H9 (cell line): ENCODE measurements at regions not wholly inside any gene's neighbourhood (a gene's known extent, or its start where the extent isn't known, plus 50 kb on each side); places are given as distances from the start of the nearest gene placed in this dataset.

Source experiments
- DNase-seq: peaks from one replicate; pipeline ENCODE4 v3.0.0-alpha.2; 2017
- H2AFZ ChIP-seq: one replicate; pipeline ENCODE4 v1.6.1; 2013; ENCODE audit warnings: mild to moderate bottlenecking, low read length, control low read depth, moderate library complexity
- H2AK5ac ChIP-seq: 2 replicates; pipeline ENCODE4 v1.6.1; 2013; ENCODE audit warnings: low read length, control low read depth, mixed read lengths; ENCODE audit not compliant: insufficient read length
- H2BK120ac ChIP-seq: one replicate; pipeline ENCODE4 v1.6.1; 2013; ENCODE audit warnings: low read depth, mild to moderate bottlenecking, low read length, control low read depth, inconsistent platforms; ENCODE audit not compliant: poor library complexity, severe bottlenecking
- H2BK12ac ChIP-seq: 2 replicates; pipeline ENCODE4 v1.6.1; 2013; ENCODE audit warnings: low read length, control low read depth, mixed read lengths, low read depth; ENCODE audit not compliant: insufficient read length
- H2BK15ac ChIP-seq: 2 replicates; pipeline ENCODE4 v1.6.1; 2013; ENCODE audit warnings: low read depth, low read length, control low read depth
- H2BK20ac ChIP-seq: one replicate; pipeline ENCODE4 v1.6.1; 2013; ENCODE audit warnings: low read depth, mild to moderate bottlenecking, low read length, control low read depth, inconsistent platforms; ENCODE audit not compliant: poor library complexity, severe bottlenecking
- H2BK5ac ChIP-seq: 2 replicates; pipeline ENCODE4 v1.6.1; 2013; ENCODE audit warnings: low read length, control low read depth, mixed read lengths; ENCODE audit not compliant: insufficient read length
- H3K14ac ChIP-seq: 2 replicates; pipeline ENCODE4 v1.6.1; 2013; ENCODE audit warnings: low read length, control low read depth; ENCODE audit not compliant: insufficient read depth
- H3K18ac ChIP-seq: 2 replicates; pipeline ENCODE4 v1.6.1; 2013; ENCODE audit warnings: low read depth, mild to moderate bottlenecking, mixed read lengths, low read length, control low read depth; ENCODE audit not compliant: insufficient read length
- H3K23ac ChIP-seq: 2 replicates; pipeline ENCODE4 v1.6.1; 2013; ENCODE audit warnings: low read length, control low read depth, mixed read lengths, low read depth; ENCODE audit not compliant: insufficient read length
- H3K23me2 ChIP-seq: 2 replicates; pipeline ENCODE4 v1.6.1; 2013; ENCODE audit warnings: low read depth, mild to moderate bottlenecking, mixed read lengths, low read length, control low read depth; ENCODE audit not compliant: insufficient read length, poor library complexity, severe bottlenecking
- H3K27ac ChIP-seq: 2 replicates; pipeline ENCODE4 v1.5.1; 2013; ENCODE audit warnings: low read length, control low read depth, mixed read lengths, low read depth; ENCODE audit not compliant: insufficient read length
- H3K27me3 ChIP-seq: 2 replicates; pipeline ENCODE4 v1.6.1; 2013; ENCODE audit warnings: low read length, control low read depth, inconsistent platforms; ENCODE audit not compliant: insufficient read depth
- H3K4ac ChIP-seq: 2 replicates; pipeline ENCODE4 v1.6.1; 2013; ENCODE audit warnings: low read depth, mild to moderate bottlenecking, control low read depth, inconsistent platforms, low read length, moderate library complexity
- H3K4me1 ChIP-seq: 2 replicates; pipeline ENCODE4 v1.6.1; 2013; ENCODE audit warnings: low read length, control low read depth, inconsistent platforms; ENCODE audit not compliant: insufficient read depth
- H3K4me2 ChIP-seq: 2 replicates; pipeline ENCODE4 v1.6.1; 2013; ENCODE audit warnings: low read length, control low read depth, mixed read lengths; ENCODE audit not compliant: insufficient read length, insufficient read depth
- H3K56ac ChIP-seq: 2 replicates; pipeline ENCODE4 v1.6.1; 2013; ENCODE audit warnings: low read depth, mild to moderate bottlenecking, mixed read lengths, low read length, control low read depth; ENCODE audit not compliant: insufficient read length
- H3K79me1 ChIP-seq: 2 replicates; pipeline ENCODE4 v1.6.1; 2013; ENCODE audit warnings: low read depth, mild to moderate bottlenecking, moderate library complexity, low read length, control low read depth, inconsistent platforms; ENCODE audit not compliant: insufficient read depth, poor library complexity, severe bottlenecking
- H3K79me2 ChIP-seq: 2 replicates; pipeline ENCODE4 v1.6.1; 2013; ENCODE audit warnings: low read length, control low read depth, inconsistent platforms; ENCODE audit not compliant: insufficient read depth
- H3K9ac ChIP-seq: 2 replicates; pipeline ENCODE4 v1.6.1; 2013; ENCODE audit warnings: low read length, control low read depth, mixed read lengths; ENCODE audit not compliant: insufficient read length; ENCODE audit errors: extremely low read depth
- H3K9me3 ChIP-seq: one replicate; pipeline ENCODE4 v1.6.1; 2013; ENCODE audit warnings: low read depth, low read length, inconsistent platforms; ENCODE audit not compliant: control insufficient read depth
- H3T11ph ChIP-seq: one replicate; pipeline ENCODE4 v1.6.1; 2013; ENCODE audit warnings: mild to moderate bottlenecking, low read length, control low read depth, inconsistent platforms
- H4K20me1 ChIP-seq: one replicate; pipeline ENCODE4 v1.6.1; 2013; ENCODE audit not compliant: control insufficient read depth, insufficient read length, insufficient read depth
- H4K5ac ChIP-seq: 2 replicates; pipeline ENCODE4 v1.6.1; 2013; ENCODE audit warnings: low read depth, mild to moderate bottlenecking, mixed read lengths, low read length, control low read depth; ENCODE audit not compliant: insufficient read length
- H4K8ac ChIP-seq: replicated peaks from 2 replicates; pipeline ENCODE4 v1.6.1; 2013; ENCODE audit warnings: low read length, control low read depth, mixed read lengths, low read depth; ENCODE audit not compliant: insufficient read length
- H4K91ac ChIP-seq: 2 replicates; pipeline ENCODE4 v1.6.1; 2013; ENCODE audit warnings: low read depth, mild to moderate bottlenecking, moderate library complexity, mixed read lengths, low read length, control low read depth; ENCODE audit not compliant: insufficient read length
- H3K27ac Mint-ChIP-seq, 3 experiments: 2 replicates in 2 of 3; 3 replicates in 1 of 3; pipeline ENCODE4 v1.8.0; 2020 to 2021; ENCODE audit warnings: mixed read lengths in 3 of 3, mild to moderate bottlenecking in 1 of 3, moderate library complexity in 1 of 3
- H3K27me3 Mint-ChIP-seq: 2 replicates; pipeline ENCODE4 v1.8.0; 2021; ENCODE audit warnings: low read depth, mild to moderate bottlenecking, moderate library complexity, mixed read lengths
- H3K36me3 Mint-ChIP-seq, 3 experiments: 2 replicates in 2 of 3; 3 replicates in 1 of 3; pipeline ENCODE4 v1.8.0; 2020 to 2021; ENCODE audit warnings: low read depth in 3 of 3, mixed read lengths in 3 of 3; ENCODE audit not compliant: insufficient read depth in 1 of 3
- H3K4me1 Mint-ChIP-seq, 2 experiments: 2 replicates each; pipeline ENCODE4 v1.8.0; 2020; ENCODE audit warnings: mixed read lengths in 2 of 2
- H3K4me3 Mint-ChIP-seq, 2 experiments: 2 replicates in 1 of 2; 3 replicates in 1 of 2; pipeline ENCODE4 v1.8.0; 2020 to 2021; ENCODE audit warnings: mild to moderate bottlenecking in 2 of 2, mixed read lengths in 2 of 2, moderate library complexity in 1 of 2
- H3K9me3 Mint-ChIP-seq, 2 experiments: 2 replicates in 1 of 2; 3 replicates in 1 of 2; pipeline ENCODE4 v1.8.0; 2020; ENCODE audit warnings: mild to moderate bottlenecking in 2 of 2, mixed read lengths in 2 of 2, moderate library complexity in 1 of 2
- WGBS: extraction: QIAGEN DNeasy Blood & Tissue Kit; methylation state at CpG from one replicate; pipeline ENCODE4 v1.1.7; 2013; ENCODE audit warnings: missing lambda C conversion rate, low lambda C conversion rate, mixed read lengths; ENCODE audit not compliant: insufficient read length; ENCODE audit errors: extremely low coverage; 5-methylcytosine and 5-hydroxymethylcytosine counted together
- TF ChIP-seq, protein P1 (sequence below): fragments of 200-600 bp; sonication (generic); conservative IDR thresholded peaks from 3 replicates; pipeline ENCODE4 v1.8.0; 2021; ENCODE audit warnings: antibody characterized with exemption, mild to moderate bottlenecking

DNA sequence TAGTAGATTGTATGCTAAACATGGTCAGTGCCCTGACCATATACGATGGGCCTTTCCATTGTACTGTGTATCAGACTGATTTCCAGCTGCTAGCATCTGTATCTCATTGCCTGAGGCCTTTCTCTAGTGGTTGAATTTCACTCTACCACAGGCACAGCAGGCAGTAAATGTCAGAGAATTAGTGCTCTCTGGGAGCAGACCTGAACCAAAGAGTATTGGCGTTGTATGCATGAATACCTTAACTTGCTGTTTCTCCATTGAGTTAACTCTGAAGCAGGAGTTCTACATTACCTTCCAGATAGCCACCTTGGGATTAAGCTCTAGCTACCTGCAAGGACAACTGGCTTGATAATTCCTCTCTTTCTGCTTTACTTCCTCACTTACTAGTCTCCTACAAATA lies 439.2 kb upstream of the EPHA3 start:
- H3K14ac ChIP-seq: no peak overlapping the region
- H3K4me1 ChIP-seq: no peaks in the 10 kb centered on the region
- H2AK5ac ChIP-seq: no peak overlapping the region
- no peak overlapping the region for H3K18ac ChIP-seq
- H3K4ac ChIP-seq: no peak overlapping the region
- no peaks in the 10 kb centered on the region for H3K79me1 ChIP-seq
- H2BK120ac ChIP-seq: no peak overlapping the region
- H3K79me2 ChIP-seq: no peaks in the 10 kb centered on the region
- Mint-ChIP-seq H3K4me1 (peaks cover 5 to 17% of the 10 kb centered on the region in 2 experiments), H3K4me3 (no peak overlapping the region), H3K27ac (no peak overlapping the region), H3K9me3 (no peaks in the 10 kb centered on the region), H3K36me3 (no peaks in the 10 kb centered on the region; a peak in 1 of 7 replicates), H3K27me3 (no peaks in the 10 kb centered on the region)
- WGBS: no CpG with 5 or more reads among the region's 2 CpGs
- DNase-seq: no peak
- H2BK15ac ChIP-seq: no peak overlapping the region
- no peak overlapping the region for H3K23ac ChIP-seq
- no peak overlapping the region for H2BK5ac ChIP-seq
- no peaks in the 10 kb centered on the region for H3K27me3 ChIP-seq
- no peaks in the 10 kb centered on the region for H4K20me1 ChIP-seq
- H3K23me2 ChIP-seq: no peaks in the 10 kb centered on the region
- H2AFZ ChIP-seq: no peak overlapping the region
- H4K5ac ChIP-seq: no peak overlapping the region
- no peak overlapping the region for H3T11ph ChIP-seq
- no peak overlapping the region for H3K9ac ChIP-seq
- TF ChIP-seq, protein P1, sequence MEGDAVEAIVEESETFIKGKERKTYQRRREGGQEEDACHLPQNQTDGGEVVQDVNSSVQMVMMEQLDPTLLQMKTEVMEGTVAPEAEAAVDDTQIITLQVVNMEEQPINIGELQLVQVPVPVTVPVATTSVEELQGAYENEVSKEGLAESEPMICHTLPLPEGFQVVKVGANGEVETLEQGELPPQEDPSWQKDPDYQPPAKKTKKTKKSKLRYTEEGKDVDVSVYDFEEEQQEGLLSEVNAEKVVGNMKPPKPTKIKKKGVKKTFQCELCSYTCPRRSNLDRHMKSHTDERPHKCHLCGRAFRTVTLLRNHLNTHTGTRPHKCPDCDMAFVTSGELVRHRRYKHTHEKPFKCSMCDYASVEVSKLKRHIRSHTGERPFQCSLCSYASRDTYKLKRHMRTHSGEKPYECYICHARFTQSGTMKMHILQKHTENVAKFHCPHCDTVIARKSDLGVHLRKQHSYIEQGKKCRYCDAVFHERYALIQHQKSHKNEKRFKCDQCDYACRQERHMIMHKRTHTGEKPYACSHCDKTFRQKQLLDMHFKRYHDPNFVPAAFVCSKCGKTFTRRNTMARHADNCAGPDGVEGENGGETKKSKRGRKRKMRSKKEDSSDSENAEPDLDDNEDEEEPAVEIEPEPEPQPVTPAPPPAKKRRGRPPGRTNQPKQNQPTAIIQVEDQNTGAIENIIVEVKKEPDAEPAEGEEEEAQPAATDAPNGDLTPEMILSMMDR: no peak
- H4K91ac ChIP-seq: no peak overlapping the region
- no peak overlapping the region for H3K56ac ChIP-seq
- H3K9me3 ChIP-seq: no peaks in the 10 kb centered on the region
- no peak overlapping the region for H2BK20ac ChIP-seq
- no peak overlapping the region for H4K8ac ChIP-seq
- H3K4me2 ChIP-seq: no peak overlapping the region
- no peak overlapping the region for H3K27ac ChIP-seq
- H2BK12ac ChIP-seq: no peak overlapping the region
